SIG-M5 treated with dmso at 0.1 percent for 504 hours (cell line): ENCODE measurements at regions not wholly inside any gene's neighbourhood (a gene's known extent, or its start where the extent isn't known, plus 50 kb on each side); places are given as distances from the start of the nearest gene placed in this dataset.
"Not testable (repeated sequence)": the region's sequence is repeated elsewhere in the genome, so short reads cannot be mapped to it uniquely, and the experiment has no call there.

Experiments used
- DNase-seq: peaks from one replicate; lab custom pipeline; 2025; ENCODE audit not compliant: unreplicated experiment; lab: John Stamatoyannopoulos, UW

DNA sequence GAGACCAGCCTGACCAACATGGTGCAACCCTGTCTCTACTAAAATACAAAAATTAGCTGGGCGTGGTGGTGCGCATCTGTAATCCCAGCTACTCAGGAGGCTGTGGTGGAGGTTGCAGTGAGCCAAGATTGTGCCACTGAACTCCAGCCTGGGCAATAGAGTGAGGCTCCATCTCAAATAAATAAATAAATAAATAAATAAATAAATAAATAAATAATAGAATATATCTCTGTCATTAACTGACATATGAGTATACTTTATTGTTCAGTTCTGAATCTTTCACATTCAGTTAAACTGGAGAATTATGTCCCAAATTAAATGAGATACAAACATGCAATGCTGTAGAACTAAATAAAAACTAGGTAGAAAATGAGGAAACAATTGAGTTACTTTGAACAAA is 501.2 kb downstream of the PCDH11X start:
- not testable (repeated sequence) for DNase-seq

DNA sequence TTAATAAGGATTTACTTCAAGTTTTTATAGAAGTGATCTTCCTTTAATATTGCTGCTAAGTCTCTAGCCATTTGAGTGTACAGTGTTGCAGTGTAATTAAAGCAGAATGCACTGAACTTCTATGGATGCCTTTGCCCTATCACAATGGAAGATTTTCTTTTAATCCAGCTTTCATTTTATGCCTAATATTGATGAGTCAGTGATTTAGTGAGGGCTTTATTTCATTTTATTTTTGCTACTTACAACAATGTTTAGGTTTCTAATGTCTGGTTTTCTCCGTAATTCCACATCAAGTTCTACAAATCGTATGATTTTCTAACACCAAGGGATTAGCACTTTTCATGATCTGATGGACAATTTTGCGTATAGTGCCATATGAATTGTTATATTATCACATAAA is 504.1 kb downstream of the PCDH11X start:
- DNase-seq, result no peak

DNA sequence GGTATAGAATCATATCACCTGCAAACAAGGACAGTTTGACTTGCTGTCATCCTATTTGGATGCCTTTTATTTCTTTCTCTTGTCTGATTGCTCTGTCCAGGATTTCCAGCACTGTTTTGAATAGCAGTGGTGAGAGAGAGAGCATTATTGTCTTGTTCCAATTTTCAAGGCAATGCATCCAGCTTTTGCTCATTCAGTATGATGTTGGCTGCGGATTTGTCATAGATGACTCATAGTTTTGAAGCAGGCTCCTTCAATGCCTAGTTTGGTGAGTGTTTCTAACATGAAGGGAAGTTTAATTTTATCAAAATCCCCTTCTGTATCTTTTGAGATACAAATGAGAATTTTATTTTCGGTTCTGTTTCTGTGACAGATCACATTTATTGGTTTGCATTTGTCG is 518.9 kb downstream of the PCDH11X start:
- not testable (repeated sequence) for DNase-seq

DNA sequence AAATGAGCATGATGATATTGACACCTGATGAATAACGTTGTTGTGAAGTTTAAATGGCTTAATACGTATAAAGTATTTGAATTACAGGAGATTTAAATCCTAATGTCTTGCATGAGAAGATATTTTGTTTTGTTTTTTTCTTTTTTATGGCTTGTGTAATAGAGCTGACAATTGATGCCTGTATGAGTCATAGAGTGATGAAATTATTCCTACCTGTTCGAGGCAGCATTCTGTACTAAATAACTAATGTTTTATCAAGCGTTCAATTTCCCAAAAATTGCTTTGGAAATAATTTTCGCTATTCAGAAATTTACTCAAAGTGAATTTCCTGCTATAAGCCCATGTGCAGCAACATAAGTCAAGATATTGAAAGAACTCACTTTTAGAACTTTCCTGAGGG is 554.0 kb downstream of the PCDH11X start:
- not testable (repeated sequence) for DNase-seq

- DNase-seq, result not testable (repeated sequence)
Observed at GRCh38 chrX:92351065-92351464, 571.9 kb downstream of the PCDH11X start.

DNA sequence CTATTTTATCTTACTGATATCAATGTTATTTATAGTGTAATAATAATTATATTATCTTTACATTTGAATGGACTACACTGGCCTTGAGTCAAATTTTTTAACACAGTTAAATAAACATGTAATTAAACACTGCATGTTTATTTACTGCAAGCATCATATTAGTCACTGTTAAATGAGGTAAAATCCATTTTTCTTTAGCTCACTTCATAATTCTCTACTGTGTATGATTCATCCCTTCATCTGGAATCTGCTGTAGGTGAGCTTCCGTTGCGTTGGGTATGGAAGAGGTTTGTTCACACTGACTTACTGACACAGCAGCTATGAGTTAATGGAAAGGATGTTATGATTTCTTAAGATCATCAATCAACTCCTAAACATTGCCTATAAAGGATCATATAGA is 572.3 kb downstream of the PCDH11X start:
- DNase-seq, result no peak
